ENCODE measurements at regions not wholly inside any gene's neighbourhood (a gene's known extent, or its start where the extent isn't known, plus 50 kb on each side); places are given as distances from the start of the nearest gene placed in this dataset.

GRCh38 chr17:71111460-71111859 lies 942.1 kb downstream of the KCNJ2 start:
- Histone ChIP-seq H2AK5ac (ENCODE audit: low read depth, low read length) (no peak overlapping the region), H2BK5ac (ENCODE audit: low read depth, low read length) (no peak overlapping the region), H4K20me1 (replicated peaks in 1 of 2; ENCODE audit: control insufficient read depth in 1 of 2, insufficient read depth in 2 of 2, low read length in 2 of 2) (no peaks in the 10 kb centered on the region), H3K56ac (replicated peaks; ENCODE audit: insufficient read length, low read depth, low read length) (no peak overlapping the region), H3K4me1 (replicated peaks in 1 of 4; ENCODE audit: control insufficient read depth in 3 of 4, insufficient read depth in 4 of 4, low read length in 3 of 4) (no peaks in the 10 kb centered on the region), H3K27ac (ENCODE audit: low read depth, low read length) (no peak overlapping the region), H3K79me2 (ENCODE audit: control insufficient read depth in 1 of 2, insufficient read depth in 2 of 2, low read length in 2 of 2) (no peaks in the 10 kb centered on the region), H3K4me3 (ENCODE audit: extremely low read depth in 1 of 4, insufficient read depth in 2 of 4, low read depth in 3 of 4, low read length in 4 of 4) (no peak overlapping the region), H3K23me2 (ENCODE audit: low read depth, low read length) (no peaks in the 10 kb centered on the region), H3K27me3 (replicated peaks in 1 of 4; ENCODE audit: control insufficient read depth in 3 of 4, extremely low read depth in 1 of 4, insufficient read depth in 3 of 4, low read length in 3 of 4) (no peaks in the 10 kb centered on the region), H2AFZ (ENCODE audit: low read length) (no peak overlapping the region), H3K18ac (ENCODE audit: extremely low read depth, low read length) (no peak overlapping the region), H3K14ac (ENCODE audit: insufficient read length) (no peak overlapping the region), H2BK12ac (ENCODE audit: low read depth, low read length) (no peak overlapping the region), H3K4me2 (ENCODE audit: insufficient read depth in 1 of 2, low read depth in 2 of 2, low read length in 2 of 2) (no peak overlapping the region), H3K9me3 (ENCODE audit: insufficient read depth in 2 of 2, low read depth in 1 of 2, low read length in 1 of 2) (no peaks in the 10 kb centered on the region), H3K4ac (replicated peaks; ENCODE audit: insufficient read length, low read depth, low read length) (no peak overlapping the region), H2BK20ac (ENCODE audit: low read length) (no peak overlapping the region), H3K36me3 (ENCODE audit: control insufficient read depth in 2 of 4, insufficient read depth in 4 of 4, low read length in 3 of 4) (no peaks in the 10 kb centered on the region), H3K79me1 (ENCODE audit: low read depth, low read length) (no peaks in the 10 kb centered on the region), H4K91ac (replicated peaks; ENCODE audit: insufficient read length, low read length) (no peak overlapping the region), H2BK120ac (replicated peaks; ENCODE audit: low read depth, low read length) (no peak overlapping the region), H2BK15ac (ENCODE audit: low read length) (no peak overlapping the region), H4K5ac (ENCODE audit: insufficient read length, low read depth, low read length) (no peak overlapping the region), H3K23ac (ENCODE audit: insufficient read length) (no peak overlapping the region), H4K8ac (ENCODE audit: extremely low read depth, insufficient read depth, low read length) (no peak overlapping the region), H3K9ac (replicated peaks in 1 of 4; ENCODE audit: extremely low read depth in 1 of 4, low read depth in 3 of 4, low read length in 3 of 4) (no peak overlapping the region)
- no peak for DNase-seq (ENCODE audit: low read depth in 1 of 2, low spot score in 2 of 2)
- CTCF ChIA-PET (ENCODE audit: partially characterized antibody): no interaction called here
- POLR2A ChIA-PET (ENCODE audit: partially characterized antibody): no interaction called here
- WGBS, 2 experiments (ENCODE audit: extremely low coverage in 1 of 2, insufficient coverage in 1 of 2, insufficient read length in 1 of 2, insufficient replicate concordance in 2 of 2, low coverage in 1 of 2, low lambda C conversion rate in 2 of 2, missing lambda C conversion rate in 1 of 2): 90% methylated on average over 2 of the region's 2 CpGs; no CpG with 5 or more reads in 1 of the 2 experiments
- FAIRE-seq: no peak
- TF ChIP-seq TAF1 (IDR thresholded peaks at IDR 0.05; ENCODE audit: low read depth, low read length) (no peak), NRF1 (IDR thresholded peaks at IDR 0.05; ENCODE audit: low read depth, low read length) (no peak), HDAC6 (IDR thresholded peaks at IDR 0.05; ENCODE audit: low read depth, low read length) (no peak), JUN (IDR thresholded peaks at IDR 0.05; ENCODE audit: low read depth, low read length) (no peak), BACH1 (IDR thresholded peaks at IDR 0.05; ENCODE audit: low read length) (no peak)
